CMK (cell line): ENCODE measurements at regions not wholly inside any gene's neighbourhood (a gene's known extent, or its start where the extent isn't known, plus 50 kb on each side); places are given as distances from the start of the nearest gene placed in this dataset.
"Not testable (repeated sequence)": the region's sequence is repeated elsewhere in the genome, so short reads cannot be mapped to it uniquely, and the experiment has no call there.

Experiments
- DNase-seq: peaks from one replicate; pipeline ENCODE4 v3.0.0-alpha.2; 2010; ENCODE audit warnings: low read depth

DNA sequence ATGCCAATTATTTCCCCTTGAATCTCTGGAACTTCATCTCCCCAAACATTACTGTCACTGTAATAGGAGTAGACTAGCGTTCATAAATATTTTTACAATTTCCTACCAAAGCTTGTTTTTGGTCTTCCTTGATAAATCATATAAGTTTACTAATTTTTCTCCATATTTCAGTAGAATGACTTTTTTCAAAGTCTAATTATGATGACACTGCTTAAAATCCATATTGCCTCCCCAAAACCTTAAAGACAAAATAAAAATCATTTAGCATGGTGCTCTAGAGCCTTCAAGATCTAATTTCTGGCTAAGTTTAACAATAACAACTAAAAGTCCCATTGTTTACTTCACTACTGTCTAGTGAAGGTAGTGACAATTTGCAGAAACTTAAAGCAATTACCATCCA, 474.2 kb upstream of the CHRM3 start:
- no peak for DNase-seq

DNA sequence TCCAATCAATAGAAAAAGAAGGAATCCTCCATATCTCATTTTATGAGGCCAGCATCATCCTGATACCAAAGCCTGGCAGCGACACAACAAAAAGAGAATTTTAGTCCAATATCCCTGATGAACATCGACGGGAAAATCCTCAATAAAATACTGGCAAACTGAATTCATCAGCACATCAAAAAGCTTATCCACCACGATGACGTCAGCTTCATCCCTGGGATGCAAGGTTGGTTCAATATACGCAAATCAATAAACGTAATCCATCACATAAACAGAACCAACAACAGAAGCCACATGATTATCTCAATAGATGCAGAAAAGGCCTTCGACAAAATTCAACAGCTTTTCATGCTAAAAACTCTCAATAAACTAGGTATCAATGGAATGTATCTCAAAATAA, 483.6 kb upstream of the CHRM3 start:
- not testable (repeated sequence) for DNase-seq

DNA sequence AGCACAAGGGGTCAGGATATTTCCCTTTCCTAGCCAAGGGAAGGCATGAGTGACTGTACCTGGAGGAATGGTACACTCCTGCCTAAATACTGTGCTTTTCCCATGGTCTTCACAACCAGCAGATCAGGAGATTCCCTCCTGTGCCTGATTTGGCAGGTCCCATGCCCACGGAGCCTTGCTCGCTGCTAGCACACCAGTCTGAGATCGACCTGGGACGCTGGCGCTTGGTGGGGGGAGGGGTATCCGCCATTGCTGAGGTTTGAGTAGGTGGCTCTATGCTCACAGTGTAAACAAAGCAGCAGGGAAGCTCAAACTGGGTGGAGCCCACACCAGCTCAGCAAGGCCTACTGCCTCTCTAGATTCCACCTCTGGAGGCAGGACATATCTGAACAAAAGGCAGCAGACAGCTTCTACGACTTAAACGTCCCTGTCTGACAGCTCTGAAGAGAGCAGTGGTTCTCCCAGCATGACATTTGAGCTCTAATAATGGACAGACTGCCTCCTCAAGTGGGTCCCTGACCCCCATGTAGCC, 486.0 kb upstream of the CHRM3 start:
- DNase-seq, result no peak

DNA sequence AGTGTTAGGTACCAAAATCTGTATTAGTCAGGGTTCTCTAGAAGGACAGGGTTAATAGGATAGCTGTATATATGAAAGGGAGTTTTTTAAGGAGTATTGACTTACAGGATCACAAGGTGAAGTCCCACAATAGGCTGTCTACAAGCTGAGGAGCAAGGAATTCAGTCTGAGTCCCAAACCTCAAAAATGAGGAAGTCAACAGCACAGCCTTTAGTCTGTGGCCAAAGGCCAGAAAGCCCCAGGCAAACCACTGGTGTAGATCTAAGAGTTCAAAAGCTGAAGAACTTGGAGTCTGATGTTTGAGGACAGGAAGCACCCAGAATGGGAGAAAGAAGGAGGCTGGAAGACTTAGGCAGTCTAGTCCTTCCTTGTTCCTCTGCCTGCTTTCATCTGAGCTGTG, 487.5 kb upstream of the CHRM3 start:
- no peak for DNase-seq

DNA sequence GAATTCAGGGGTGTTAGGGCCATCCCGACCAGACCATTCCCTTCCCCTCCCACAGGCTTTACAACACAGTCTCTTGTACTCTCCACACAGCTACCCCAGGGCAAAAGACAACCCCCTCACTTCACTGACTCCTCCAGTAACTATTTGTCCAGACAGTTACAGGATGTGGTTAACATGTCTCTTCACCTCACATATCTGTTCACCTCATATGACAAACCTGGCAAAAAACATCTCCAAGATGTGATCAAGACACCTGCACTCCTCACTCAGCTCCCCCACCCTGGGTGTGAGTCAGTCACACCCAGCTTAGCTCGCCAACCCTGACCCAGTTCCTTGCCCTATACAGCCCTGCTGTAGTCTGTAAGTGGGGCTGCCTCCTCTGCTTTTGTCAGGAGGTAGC, 490.5 kb upstream of the CHRM3 start:
- no peak for DNase-seq

DNA sequence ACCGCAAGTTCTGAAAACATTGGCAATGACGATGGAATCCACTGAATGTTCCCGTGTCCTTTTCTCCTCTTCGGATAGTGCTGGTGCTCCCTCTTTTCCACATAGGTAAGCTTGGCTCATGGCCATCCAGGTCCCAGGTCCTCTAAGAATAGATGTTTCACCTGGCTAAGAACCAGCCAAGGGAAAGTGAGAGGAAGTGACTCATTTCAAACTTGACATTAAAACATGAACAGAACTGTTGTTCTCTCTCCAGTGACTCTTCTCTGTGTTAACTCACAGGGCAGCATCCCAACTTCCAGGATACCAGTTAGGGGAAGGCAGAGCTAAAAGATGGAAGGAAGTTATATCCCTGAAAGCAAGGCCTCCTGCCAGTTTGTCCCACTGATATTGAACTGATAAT, 493.8 kb upstream of the CHRM3 start:
- no peak for DNase-seq

DNA sequence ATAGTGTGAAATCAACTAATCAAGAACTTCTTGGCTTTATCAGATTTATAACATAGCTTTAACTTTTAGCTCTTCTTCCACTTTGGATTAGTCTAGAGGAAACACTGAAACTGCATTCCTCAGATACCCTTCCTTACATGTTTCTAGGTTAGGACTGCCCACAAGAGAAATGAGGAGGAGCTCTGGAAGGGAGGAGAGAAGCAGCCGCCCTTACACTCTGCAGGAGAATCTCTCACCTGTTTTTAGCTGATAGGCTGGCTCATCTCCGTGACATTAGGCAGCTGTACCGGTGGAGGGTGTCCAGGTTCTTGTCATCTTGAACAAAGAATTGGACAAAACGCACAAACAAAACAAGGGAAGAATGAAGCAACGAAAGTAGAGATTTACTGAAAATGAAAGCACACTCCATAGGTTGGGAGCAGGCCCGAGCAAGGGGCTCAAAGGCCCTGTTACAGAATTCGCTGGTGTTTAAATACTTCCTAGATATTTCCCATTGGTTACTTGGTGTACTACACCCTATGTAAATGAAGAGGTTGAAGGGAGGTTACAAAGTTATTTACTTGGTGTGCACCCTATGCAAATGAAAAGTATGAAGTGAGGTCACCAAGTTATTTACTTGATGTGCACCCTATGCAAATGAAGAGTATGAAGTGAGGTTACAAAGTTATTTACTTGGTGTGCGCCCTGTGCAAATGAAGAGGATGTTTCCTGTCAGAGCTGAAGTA, 524.9 kb upstream of the CHRM3 start:
- no peak for DNase-seq

DNA sequence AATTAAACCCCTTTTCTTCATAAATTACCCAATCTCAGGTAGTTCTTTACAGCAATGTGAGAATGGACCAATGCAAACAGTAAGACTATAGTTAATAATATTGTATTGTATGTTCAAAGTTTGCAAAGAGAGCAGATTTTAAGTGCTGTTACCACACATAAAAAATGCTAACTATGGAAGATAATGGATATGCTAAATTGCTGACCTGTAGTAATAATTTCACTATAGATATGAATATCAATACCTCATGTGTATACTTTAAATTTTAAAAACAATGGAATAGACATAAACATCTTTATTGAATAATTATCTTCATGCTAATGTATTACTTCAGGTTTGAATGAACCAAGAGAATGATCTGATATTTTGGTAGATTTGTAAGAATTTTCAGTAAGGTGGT, 552.4 kb upstream of the CHRM3 start:
- DNase-seq, result no peak

DNA sequence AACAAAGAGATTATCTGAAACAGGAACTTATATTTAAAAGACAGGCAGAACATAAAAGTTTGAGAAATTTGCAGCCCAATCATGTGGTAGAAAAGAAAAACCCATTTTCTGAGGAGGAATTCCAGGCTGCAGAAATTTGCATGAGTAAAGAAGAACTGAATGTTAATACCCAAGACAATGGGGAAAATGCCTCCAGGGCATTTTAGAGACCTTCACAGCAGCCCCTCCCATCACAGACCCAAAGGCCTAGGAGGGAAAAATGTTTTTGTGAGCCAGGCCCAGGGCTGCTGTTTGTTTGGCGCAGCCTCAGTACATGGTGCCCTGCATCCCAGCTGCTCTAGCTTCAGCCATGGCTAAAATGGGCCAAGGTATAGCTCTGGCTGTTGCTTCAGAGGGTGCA, 554.3 kb upstream of the CHRM3 start:
- no peak for DNase-seq

DNA sequence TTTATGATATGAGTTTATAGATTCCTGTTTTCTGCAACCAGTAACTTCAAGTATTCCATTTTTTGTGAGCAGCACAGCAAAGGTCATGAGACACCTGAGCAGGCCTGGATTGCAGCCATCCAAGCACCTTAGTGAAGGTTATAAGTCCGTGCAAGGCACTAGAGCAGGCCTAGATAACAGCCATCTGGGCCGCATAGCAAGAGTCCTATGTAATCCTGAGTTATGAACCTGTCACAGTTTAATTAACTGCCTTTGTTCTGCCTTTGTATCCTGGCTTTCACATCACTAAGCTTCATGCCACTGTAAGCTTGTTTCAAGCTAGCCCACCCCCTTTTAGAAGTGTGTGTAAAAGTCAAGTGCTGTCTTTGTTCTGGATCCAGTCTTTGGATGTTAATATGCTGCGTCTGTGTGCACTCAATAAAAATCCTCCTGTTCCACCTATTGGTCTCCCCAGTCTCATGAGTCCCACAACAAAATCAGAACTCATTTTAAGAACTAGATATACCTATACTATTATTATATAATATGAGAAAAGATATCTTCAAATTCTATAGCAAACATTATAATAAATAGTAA, 556.2 kb upstream of the CHRM3 start:
- DNase-seq, result no peak

DNA sequence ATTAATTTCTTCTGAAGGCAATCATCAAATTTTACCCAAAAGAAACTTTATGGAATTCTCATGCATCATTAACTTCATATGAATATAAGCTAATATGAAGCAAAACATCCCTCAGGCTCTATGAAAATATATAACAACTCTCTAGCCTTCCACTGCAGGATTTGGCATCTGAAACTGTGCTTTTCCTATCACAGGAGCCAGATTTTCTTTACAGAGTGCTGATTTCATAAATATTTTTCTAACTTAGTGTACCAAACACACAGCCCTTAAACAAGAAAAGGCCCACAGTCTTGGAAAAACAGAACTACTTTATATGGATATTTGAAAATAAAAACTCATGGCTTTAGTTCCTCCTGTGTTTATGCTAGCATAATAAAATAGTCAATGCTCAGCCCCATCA, 559.5 kb upstream of the CHRM3 start:
- DNase-seq, result no peak

DNA sequence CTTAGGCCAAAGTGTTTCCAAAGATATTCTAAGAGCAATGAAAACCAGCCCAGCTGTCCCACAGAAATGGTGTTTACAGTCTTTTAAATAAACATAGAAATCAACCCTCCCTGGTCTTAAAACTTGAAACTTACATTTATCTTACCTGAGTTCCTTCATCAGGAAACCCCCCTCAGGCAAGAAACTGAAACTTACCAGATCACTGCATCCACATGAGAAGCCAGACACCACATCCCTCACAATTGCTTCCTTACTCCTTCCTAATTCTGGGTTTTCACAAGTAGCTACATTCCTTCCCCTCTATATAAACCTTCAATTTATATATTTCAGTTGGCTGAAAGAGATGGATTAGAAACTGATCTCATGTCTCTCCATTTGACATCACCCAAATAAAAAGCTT, 563.0 kb upstream of the CHRM3 start:
- DNase-seq, result no peak

DNA sequence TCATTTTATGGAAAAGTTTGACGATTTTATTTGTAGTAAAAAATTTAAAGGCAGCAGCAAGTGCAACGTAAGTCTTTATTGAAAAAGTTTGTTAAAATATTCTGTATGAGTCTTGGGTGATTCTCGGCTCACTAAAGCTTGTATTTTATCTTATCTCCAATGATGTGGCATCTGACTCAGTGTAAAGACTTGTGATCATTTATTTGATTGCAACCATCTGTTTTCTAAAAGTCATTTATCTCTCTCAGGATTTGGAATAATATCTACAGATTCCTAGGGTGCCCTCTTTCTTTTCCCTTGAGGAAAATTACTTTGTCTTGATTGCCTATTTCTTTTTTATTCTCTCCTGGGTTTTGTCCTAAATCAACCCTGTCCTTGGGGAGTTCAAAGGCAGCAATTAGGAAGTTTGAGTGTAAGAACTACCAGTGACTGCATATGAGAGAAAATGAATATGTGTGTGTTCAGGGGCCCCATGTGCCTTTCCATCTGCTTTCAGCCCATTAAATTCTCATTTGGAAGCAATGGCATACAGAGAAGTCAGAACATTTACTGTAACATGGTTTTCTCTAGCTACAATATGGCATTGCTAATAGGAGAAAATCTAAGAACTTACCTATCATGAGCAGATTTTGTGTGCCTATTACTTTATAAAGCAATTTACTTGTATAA, 575.0 kb upstream of the CHRM3 start:
- DNase-seq, result no peak

DNA sequence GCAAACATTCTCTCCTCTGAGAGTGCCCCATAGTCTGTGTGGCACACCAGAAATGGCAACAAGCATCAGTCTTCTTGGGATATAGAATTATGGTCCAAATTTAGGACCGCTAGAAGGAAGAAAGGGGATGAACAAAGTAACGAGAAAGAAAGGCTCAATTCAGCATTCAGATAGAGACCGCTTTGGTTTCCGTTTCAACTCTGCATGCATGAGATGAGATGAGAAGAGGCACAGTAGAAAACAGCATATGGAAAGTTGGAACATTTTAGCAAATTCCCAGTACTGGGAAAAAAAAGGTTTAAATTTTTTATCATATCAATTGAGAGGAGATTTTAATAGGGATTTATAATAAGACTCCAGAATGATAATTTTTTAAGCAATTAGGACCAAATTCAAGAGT, 595.5 kb upstream of the CHRM3 start:
- DNase-seq, result no peak

DNA sequence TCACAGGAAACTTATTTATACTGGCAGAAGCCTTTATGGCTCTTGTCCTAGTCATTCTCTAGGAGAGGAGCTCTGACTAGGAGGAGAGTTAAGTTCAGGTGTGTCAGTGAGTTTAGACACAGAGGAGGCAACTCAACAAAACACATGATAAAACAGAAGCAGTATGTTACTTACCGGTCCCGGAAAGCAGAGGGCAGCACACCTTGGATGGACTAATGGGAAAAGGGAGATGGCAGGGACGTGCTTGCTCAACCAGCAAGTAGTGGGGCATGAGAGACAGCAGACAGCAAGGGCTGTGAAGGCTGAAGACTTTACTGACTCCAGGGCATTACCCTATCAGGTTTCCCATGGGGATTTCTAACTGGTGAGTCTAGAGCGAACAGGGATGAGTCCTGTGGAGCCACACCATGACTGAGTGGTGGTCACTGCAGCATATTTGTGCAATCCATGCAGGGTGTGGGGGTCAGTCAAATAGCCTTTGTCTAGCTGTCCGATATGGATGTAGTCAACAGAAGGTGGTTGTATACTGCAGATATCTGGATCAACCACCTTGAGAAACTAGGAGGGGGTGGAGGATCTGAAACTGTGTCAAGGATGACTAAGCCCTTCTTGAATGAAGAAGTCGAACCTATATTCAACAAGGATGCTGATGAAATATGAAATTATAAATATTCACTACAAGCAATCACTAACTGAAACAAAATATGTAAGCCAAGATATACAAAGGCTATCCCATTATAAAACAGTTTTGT, 596.3 kb upstream of the CHRM3 start:
- DNase-seq, result no peak

DNA sequence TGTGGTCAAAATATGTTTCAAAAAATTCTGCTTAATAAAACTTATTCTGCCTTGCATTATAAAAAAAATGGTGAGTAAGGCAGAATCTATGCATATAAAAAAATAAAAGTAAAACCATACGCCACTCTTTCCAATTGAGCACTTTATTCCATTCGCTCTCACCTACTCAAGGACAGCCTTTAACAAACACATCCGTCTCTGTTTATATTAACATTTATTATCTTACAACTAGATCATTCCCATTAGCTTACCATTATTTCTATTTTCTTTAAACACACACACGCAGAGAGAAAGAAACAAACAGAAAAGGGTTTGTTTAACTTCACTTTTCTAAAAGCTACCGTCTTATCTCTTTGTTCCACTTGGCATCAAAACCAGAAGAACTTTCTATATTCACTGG, 598.9 kb upstream of the CHRM3 start:
- DNase-seq, result no peak

DNA sequence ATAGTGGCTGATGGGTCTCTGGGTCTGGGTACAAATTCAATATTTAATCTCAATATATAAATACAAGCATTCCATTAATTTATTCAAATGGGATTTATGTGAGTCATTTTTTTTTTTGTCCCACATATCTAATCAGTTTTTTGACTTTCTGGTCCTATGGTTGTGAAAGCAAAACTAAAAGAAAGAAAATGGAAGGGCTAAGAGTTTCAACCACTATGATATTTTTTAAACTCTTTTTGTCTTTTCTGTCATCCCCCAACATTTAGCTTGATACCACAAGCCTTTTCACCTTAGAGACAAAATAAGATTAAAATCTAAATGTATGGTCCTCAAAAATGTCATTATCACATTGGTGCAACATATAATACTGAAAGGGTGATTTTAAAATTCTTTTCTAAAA, 602.7 kb upstream of the CHRM3 start:
- no peak for DNase-seq

DNA sequence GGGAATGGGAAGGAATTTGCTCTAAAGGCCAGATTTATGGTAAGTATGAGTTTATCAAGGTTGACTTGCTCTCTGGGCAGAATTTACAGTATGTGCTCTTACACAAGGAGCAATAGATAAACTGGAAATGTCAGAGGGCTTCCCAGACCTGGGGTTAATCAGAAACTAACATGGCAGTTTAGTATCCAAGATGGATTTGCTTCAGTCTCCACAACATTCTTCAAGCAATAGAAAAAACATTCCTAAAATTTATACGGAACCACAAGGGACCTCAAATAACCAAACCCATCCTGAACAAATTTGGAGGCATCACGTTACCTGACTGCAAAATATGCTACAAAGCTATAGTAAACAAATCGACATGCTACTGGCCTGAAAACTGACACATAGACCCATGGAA, 606.7 kb upstream of the CHRM3 start:
- no peak for DNase-seq

DNA sequence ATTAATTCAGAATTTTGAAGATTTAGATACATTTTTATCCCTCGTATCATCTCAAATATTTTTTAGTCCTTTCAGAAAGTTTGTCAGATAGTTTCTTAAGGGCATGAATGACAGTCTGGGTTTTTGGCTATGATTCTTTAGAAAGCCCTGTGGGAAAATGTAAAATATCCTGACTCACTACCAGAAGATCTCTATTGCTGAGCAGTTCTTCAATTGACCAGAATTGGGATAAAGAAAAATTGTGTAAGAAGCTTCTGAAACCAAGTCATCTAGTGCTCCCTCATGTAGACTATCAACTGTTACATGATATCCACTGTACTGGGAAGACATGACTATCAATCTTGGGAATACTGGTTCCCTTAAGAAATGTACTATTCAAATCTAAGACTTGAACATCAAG, 608.3 kb upstream of the CHRM3 start:
- DNase-seq, result no peak

DNA sequence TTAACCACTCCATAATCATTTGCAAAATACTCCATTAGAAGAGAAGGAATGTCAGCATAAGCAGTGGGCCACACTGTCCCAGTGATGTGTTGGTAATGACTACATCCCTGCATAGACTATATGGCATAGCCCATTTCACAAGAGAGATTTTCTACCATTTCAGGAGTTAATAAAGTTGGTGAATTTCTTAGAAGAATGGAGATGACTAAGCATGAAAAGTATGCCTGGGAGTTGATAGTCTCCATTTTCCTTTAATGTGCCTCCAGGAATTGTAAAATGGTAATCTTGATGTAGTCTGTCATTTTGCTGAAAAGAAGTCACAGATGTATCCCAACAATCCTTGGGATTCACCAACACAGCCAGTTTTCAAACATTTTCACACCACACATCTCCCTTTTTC, 608.8 kb upstream of the CHRM3 start:
- no peak for DNase-seq

DNA sequence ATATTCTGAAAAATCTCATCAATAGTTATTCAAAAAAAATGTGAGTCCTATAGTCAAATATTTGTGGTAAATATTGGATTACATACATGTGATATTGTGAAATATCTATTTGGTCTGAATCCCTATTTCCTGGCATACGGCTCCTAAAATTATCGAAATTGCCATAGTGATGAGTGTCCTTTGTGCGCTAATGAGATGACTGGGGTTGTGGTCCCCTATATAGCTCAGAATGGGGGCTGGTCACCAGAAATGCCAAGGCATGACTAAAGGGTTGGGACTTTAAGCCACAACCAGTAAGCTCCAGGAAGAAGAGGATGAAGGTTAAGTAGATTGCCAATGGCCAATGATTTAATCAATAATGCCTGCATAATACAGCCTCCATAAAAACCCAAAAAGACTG, 610.2 kb upstream of the CHRM3 start:
- DNase-seq, result no peak

DNA sequence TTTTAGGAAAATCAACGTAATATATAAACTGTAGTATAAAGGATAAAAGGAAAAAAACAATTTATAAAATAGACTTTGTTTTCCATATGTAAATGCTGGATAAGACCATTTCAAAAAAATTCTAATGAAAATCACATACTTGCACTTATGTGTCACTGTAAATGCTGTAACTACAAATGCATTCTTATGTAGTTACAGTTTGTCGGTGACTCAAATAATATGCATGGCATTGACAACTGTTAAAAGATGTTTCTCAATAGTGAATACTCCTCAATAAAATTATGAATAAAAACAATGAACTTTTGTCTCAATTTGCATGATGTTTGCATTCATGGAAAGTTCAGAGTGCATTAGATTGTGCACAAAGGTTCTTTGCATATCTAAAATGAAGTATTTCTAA, 614.0 kb upstream of the CHRM3 start:
- no peak for DNase-seq

DNA sequence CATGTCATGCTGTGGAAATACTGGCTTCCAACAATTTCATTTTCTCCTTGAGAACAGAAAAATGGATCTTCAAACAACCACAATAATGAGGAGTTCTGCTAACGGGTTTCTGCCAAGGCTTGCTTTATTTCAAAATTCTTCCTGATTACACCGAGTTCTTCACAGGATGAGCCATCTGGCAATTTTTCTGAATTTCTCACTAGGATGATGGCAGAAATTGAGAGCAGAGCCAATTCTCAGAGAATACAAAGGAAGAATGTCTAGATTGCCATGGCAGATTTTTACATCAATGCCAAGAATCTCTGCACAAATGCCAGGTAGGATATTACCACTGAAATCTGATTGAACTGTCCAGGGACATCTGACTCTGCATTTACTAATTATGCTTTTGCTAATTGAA, 619.0 kb upstream of the CHRM3 start:
- no peak for DNase-seq
